ENCODE measurements at regions not wholly inside any gene's neighbourhood (a gene's known extent, or its start where the extent isn't known, plus 50 kb on each side); places are given as distances from the start of the nearest gene placed in this dataset.

GRCh38 chr6:139706912-139707311 is 332.5 kb upstream of the CITED2 start:
- Mint-ChIP-seq H3K36me3 (no peaks in the 10 kb centered on the region), H3K27me3 (peaks cover 1 to 2% of the 10 kb centered on the region in 2 donors), H3K27ac (no peak overlapping the region), H3K9me3 (peaks cover 0 to 3% (median 0%) of the 10 kb centered on the region in 3 donors), H3K4me1 (no peaks in the 10 kb centered on the region), H3K4me3 (no peak overlapping the region)
- H3K27me3 ChIP-seq (replicated peaks in 1 of 2; ENCODE audit: control insufficient read depth in 2 of 2, extremely low read depth in 1 of 2, insufficient read depth in 2 of 2, low read length in 1 of 2) = no peaks in the 10 kb centered on the region
- no CpG with 5 or more reads among the region's 3 CpGs for WGBS (ENCODE audit: insufficient coverage)
- DNase-seq (no peak), ATAC-seq (replicated peaks in 1 of 4) (no peak)
- H3K4me3 ChIP-seq (ENCODE audit: control insufficient read depth in 1 of 2, extremely low read depth in 1 of 2, low read length in 1 of 2) = no peak overlapping the region
- H3K27ac ChIP-seq (ENCODE audit: low read length) = no peak overlapping the region
- ChIA-PET POLR2A (no interaction called here), CTCF (no interaction called here)
- H3K36me3 ChIP-seq (ENCODE audit: control insufficient read depth in 2 of 2, extremely low read depth in 1 of 2, insufficient read depth in 1 of 2, low read length in 1 of 2) = no peaks in the 10 kb centered on the region
- no peaks in the 10 kb centered on the region for H3K4me1 ChIP-seq (ENCODE audit: control insufficient read depth in 1 of 2, extremely low read depth in 1 of 2, insufficient read depth in 2 of 2, low read length in 2 of 2)
- H3K9me3 ChIP-seq = no peaks in the 10 kb centered on the region

DNA sequence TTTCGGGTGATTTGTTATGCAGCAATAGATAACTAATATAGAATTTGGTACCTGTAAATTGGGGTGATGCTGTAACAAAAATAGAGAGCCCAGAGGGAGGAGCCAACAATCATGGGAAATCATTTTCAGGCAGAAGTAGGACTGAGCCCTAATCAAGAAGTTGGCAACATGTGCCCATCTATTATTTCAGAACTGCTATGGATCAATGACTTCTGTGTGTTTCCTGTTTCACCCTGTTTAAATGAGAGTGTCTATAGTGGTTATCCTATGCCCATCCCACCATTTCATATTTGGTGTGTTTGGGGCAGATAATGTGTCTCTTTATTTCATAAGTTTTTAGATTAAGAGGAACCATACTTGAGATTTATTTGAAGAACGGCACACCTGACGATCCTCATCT is 330.8 kb upstream of the CITED2 start:
- H3K4me3 Mint-ChIP-seq = no peak overlapping the region
- no peaks in the 10 kb centered on the region for H3K4me1 ChIP-seq (ENCODE audit: control insufficient read depth in 1 of 2, extremely low read depth in 1 of 2, insufficient read depth in 2 of 2, low read length in 2 of 2)
- no peak overlapping the region for H3K27ac Mint-ChIP-seq
- DNase-seq (no peak), ATAC-seq (replicated peaks in 1 of 4) (no peak)
- no CpG with 5 or more reads among the region's 3 CpGs for WGBS (ENCODE audit: insufficient coverage)
- no peaks in the 10 kb centered on the region for H3K4me1 Mint-ChIP-seq
- no peaks in the 10 kb centered on the region for H3K36me3 ChIP-seq (ENCODE audit: control insufficient read depth in 2 of 2, extremely low read depth in 1 of 2, insufficient read depth in 1 of 2, low read length in 1 of 2)
- peaks cover 0 to 3% (median 0%) of the 10 kb centered on the region in 3 donors for H3K9me3 Mint-ChIP-seq
- no peaks in the 10 kb centered on the region for H3K36me3 Mint-ChIP-seq
- POLR2A ChIA-PET = no interaction called here
- H3K4me3 ChIP-seq (ENCODE audit: control insufficient read depth in 1 of 2, extremely low read depth in 1 of 2, low read length in 1 of 2) = no peak overlapping the region
- no peaks in the 10 kb centered on the region for H3K27me3 Mint-ChIP-seq
- no peak overlapping the region for H3K27ac ChIP-seq (ENCODE audit: low read length)
- CTCF ChIA-PET = no interaction called here
- H3K9me3 ChIP-seq = no peaks in the 10 kb centered on the region
- H3K27me3 ChIP-seq (replicated peaks in 1 of 2; ENCODE audit: control insufficient read depth in 2 of 2, extremely low read depth in 1 of 2, insufficient read depth in 2 of 2, low read length in 1 of 2) = no peaks in the 10 kb centered on the region

GRCh38 chr6:139703780-139704179 is 329.3 kb upstream of the CITED2 start:
- Mint-ChIP-seq H3K36me3 (no peaks in the 10 kb centered on the region), H3K27ac (no peak overlapping the region), H3K9me3 (peaks cover 0 to 3% (median 0%) of the 10 kb centered on the region in 3 donors), H3K4me3 (no peak overlapping the region), H3K27me3 (no peaks in the 10 kb centered on the region), H3K4me1 (no peaks in the 10 kb centered on the region)
- CTCF ChIA-PET = interaction anchor here in 1 of 2 donors (0.5 kb wide), 1 partner anchor 80 kb away, joined by 3 read pairs; no protein-coding TSS in a partner anchor
- no peaks in the 10 kb centered on the region for H3K9me3 ChIP-seq
- WGBS (ENCODE audit: insufficient coverage) = 88% methylated on average over 1 of the region's 1 CpG
- DNase-seq (no peak), ATAC-seq (replicated peaks in 1 of 4) (no peak)
- H3K27ac ChIP-seq (ENCODE audit: low read length) = no peak overlapping the region
- H3K4me3 ChIP-seq (ENCODE audit: control insufficient read depth in 1 of 2, extremely low read depth in 1 of 2, low read length in 1 of 2) = no peak overlapping the region
- POLR2A ChIA-PET = no interaction called here
- no peaks in the 10 kb centered on the region for H3K36me3 ChIP-seq (ENCODE audit: control insufficient read depth in 2 of 2, extremely low read depth in 1 of 2, insufficient read depth in 1 of 2, low read length in 1 of 2)
- H3K27me3 ChIP-seq (replicated peaks in 1 of 2; ENCODE audit: control insufficient read depth in 2 of 2, extremely low read depth in 1 of 2, insufficient read depth in 2 of 2, low read length in 1 of 2) = no peaks in the 10 kb centered on the region
- H3K4me1 ChIP-seq (ENCODE audit: control insufficient read depth in 1 of 2, extremely low read depth in 1 of 2, insufficient read depth in 2 of 2, low read length in 2 of 2) = no peaks in the 10 kb centered on the region

DNA sequence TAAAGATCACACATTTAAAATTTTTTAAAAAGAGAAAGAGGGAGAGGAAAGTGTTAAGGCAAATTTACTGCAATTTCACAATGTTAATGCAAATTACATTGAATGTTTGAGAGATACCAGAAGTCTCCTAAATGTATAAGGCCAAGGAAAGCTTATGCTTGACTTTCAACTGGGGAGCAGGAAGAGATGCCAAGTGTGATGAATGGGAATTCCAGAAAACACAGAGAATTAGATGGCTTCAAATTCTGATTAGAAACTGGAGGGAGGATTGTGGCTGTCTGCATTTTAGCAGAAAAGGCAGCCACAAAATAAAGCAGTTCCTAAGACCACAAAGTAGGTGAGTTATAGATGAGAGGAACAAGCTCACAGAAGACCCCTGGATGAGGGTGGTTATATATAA is 328.3 kb upstream of the CITED2 start:
- Histone ChIP-seq H3K4me1 (ENCODE audit: control insufficient read depth in 1 of 2, extremely low read depth in 1 of 2, insufficient read depth in 2 of 2, low read length in 2 of 2) (no peaks in the 10 kb centered on the region), H3K27ac (ENCODE audit: low read length) (no peak overlapping the region), H3K9me3 (no peaks in the 10 kb centered on the region), H3K4me3 (ENCODE audit: control insufficient read depth in 1 of 2, extremely low read depth in 1 of 2, low read length in 1 of 2) (no peak overlapping the region), H3K27me3 (replicated peaks in 1 of 2; ENCODE audit: control insufficient read depth in 2 of 2, extremely low read depth in 1 of 2, insufficient read depth in 2 of 2, low read length in 1 of 2) (no peaks in the 10 kb centered on the region), H3K36me3 (ENCODE audit: control insufficient read depth in 2 of 2, extremely low read depth in 1 of 2, insufficient read depth in 1 of 2, low read length in 1 of 2) (no peaks in the 10 kb centered on the region)
- CTCF ChIA-PET = no interaction called here
- ATAC-seq (replicated peaks in 1 of 4) (no peak), DNase-seq (no peak)
- no peaks in the 10 kb centered on the region for H3K4me1 Mint-ChIP-seq
- H3K27ac Mint-ChIP-seq = no peak overlapping the region
- H3K27me3 Mint-ChIP-seq = no peaks in the 10 kb centered on the region
- H3K36me3 Mint-ChIP-seq = no peaks in the 10 kb centered on the region
- POLR2A ChIA-PET = no interaction called here
- no peak overlapping the region for H3K4me3 Mint-ChIP-seq
- peaks cover 0 to 3% (median 0%) of the 10 kb centered on the region in 3 donors for H3K9me3 Mint-ChIP-seq

DNA sequence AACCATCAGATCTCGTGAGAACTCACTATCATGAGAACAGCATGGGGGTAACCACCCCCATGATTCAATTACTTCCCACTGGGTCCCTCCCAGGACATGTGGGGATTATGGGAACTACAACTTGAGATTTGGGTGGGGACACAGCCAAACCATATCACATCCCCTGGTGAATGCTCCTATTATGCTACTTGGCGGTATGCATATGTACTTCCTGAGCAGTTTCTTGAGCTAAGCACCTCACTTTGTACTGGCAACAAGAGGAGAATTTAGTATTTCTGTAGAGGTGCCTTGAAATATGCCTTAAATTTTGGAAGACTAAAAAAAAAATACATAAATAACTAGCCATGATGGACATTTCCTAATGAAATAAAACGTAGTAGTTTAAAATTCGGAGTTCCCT is 327.2 kb upstream of the CITED2 start:
- no peaks in the 10 kb centered on the region for H3K4me1 Mint-ChIP-seq
- no peak overlapping the region for H3K27ac Mint-ChIP-seq
- ATAC-seq (replicated peaks in 1 of 4) (no peak), DNase-seq (no peak)
- Histone ChIP-seq H3K9me3 (no peaks in the 10 kb centered on the region), H3K27ac (ENCODE audit: low read length) (no peak overlapping the region), H3K36me3 (ENCODE audit: control insufficient read depth in 2 of 2, extremely low read depth in 1 of 2, insufficient read depth in 1 of 2, low read length in 1 of 2) (no peaks in the 10 kb centered on the region), H3K4me1 (ENCODE audit: control insufficient read depth in 1 of 2, extremely low read depth in 1 of 2, insufficient read depth in 2 of 2, low read length in 2 of 2) (no peaks in the 10 kb centered on the region), H3K4me3 (ENCODE audit: control insufficient read depth in 1 of 2, extremely low read depth in 1 of 2, low read length in 1 of 2) (no peak overlapping the region), H3K27me3 (replicated peaks in 1 of 2; ENCODE audit: control insufficient read depth in 2 of 2, extremely low read depth in 1 of 2, insufficient read depth in 2 of 2, low read length in 1 of 2) (no peaks in the 10 kb centered on the region)
- POLR2A ChIA-PET = no interaction called here
- no peak overlapping the region for H3K4me3 Mint-ChIP-seq
- CTCF ChIA-PET = no interaction called here
- no peaks in the 10 kb centered on the region for H3K27me3 Mint-ChIP-seq
- H3K9me3 Mint-ChIP-seq = peaks cover 0 to 3% (median 0%) of the 10 kb centered on the region in 3 donors
- no peaks in the 10 kb centered on the region for H3K36me3 Mint-ChIP-seq
- WGBS (ENCODE audit: insufficient coverage) = no CpG with 5 or more reads among the region's 4 CpGs

DNA sequence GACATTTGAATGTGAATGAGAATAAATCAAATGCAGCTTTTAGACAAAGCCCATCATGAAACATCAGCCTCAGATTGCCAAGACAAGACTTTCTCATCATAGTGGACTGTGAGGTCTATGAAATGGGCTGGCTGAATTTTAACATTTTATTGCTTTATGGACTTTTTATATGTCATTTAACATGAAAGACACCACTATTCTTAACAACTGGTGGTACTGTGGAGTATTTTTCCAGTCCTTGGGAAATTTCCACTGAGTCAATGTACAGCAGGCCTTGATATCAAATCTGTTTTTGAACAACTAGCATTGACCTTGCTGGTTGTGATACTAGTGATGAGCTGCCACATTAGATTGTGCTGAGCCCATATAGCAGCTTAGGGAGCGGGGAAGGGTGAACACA is 326.6 kb upstream of the CITED2 start:
- DNase-seq (no peak), ATAC-seq (replicated peaks in 1 of 4) (no peak)
- Mint-ChIP-seq H3K27ac (no peak overlapping the region), H3K36me3 (no peaks in the 10 kb centered on the region), H3K4me3 (no peak overlapping the region), H3K27me3 (no peaks in the 10 kb centered on the region), H3K9me3 (peaks cover 0 to 3% (median 0%) of the 10 kb centered on the region in 3 donors), H3K4me1 (no peaks in the 10 kb centered on the region)
- ChIA-PET POLR2A (no interaction called here), CTCF (no interaction called here)
- Histone ChIP-seq H3K4me3 (ENCODE audit: control insufficient read depth in 1 of 2, extremely low read depth in 1 of 2, low read length in 1 of 2) (no peak overlapping the region), H3K36me3 (ENCODE audit: control insufficient read depth in 2 of 2, extremely low read depth in 1 of 2, insufficient read depth in 1 of 2, low read length in 1 of 2) (no peaks in the 10 kb centered on the region), H3K9me3 (no peaks in the 10 kb centered on the region), H3K27me3 (replicated peaks in 1 of 2; ENCODE audit: control insufficient read depth in 2 of 2, extremely low read depth in 1 of 2, insufficient read depth in 2 of 2, low read length in 1 of 2) (no peaks in the 10 kb centered on the region), H3K4me1 (ENCODE audit: control insufficient read depth in 1 of 2, extremely low read depth in 1 of 2, insufficient read depth in 2 of 2, low read length in 2 of 2) (no peaks in the 10 kb centered on the region), H3K27ac (ENCODE audit: low read length) (no peak overlapping the region)
- no CpG with 5 or more reads among the region's 1 CpG for WGBS (ENCODE audit: insufficient coverage)

DNA sequence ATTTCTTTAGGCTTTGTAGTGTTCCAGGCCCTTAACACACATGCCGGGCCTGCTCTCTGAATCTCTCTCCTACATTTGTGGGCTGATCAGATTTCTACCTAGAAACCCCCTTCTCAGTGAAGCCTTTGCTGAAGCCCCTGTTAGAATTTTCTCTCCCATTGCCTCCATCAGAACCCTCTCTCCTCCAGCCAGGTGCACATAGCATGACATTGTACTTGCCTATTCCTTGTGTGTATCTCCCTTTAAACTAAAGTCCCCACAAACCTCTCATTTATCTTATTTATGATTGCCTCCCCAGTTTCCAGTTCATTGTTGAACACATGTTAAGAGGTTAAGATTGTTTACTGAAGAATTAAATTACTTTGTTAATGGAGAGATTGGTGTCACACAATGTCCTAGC is 325.5 kb upstream of the CITED2 start:
- no peaks in the 10 kb centered on the region for H3K4me1 ChIP-seq (ENCODE audit: control insufficient read depth in 1 of 2, extremely low read depth in 1 of 2, insufficient read depth in 2 of 2, low read length in 2 of 2)
- no peak for DNase-seq
- ChIA-PET POLR2A (no interaction called here), CTCF (interaction anchor here in 1 of 2 donors (0.7 kb wide), 1 partner anchor 14 kb away, joined by 6 read pairs; no protein-coding TSS in a partner anchor)
- no peak overlapping the region for H3K4me3 ChIP-seq (ENCODE audit: control insufficient read depth in 1 of 2, extremely low read depth in 1 of 2, low read length in 1 of 2)
- H3K36me3 Mint-ChIP-seq = no peaks in the 10 kb centered on the region
- peaks cover 0 to 6% of the 10 kb centered on the region in 2 donors for H3K27me3 Mint-ChIP-seq
- no peak overlapping the region for H3K4me3 Mint-ChIP-seq
- no peak overlapping the region for H3K27ac ChIP-seq (ENCODE audit: low read length)
- no peak overlapping the region for H3K27ac Mint-ChIP-seq
- H3K4me1 Mint-ChIP-seq = no peaks in the 10 kb centered on the region
- 100% methylated on average over 1 of the region's 1 CpG for WGBS (ENCODE audit: insufficient coverage)
- no peaks in the 10 kb centered on the region for H3K36me3 ChIP-seq (ENCODE audit: control insufficient read depth in 2 of 2, extremely low read depth in 1 of 2, insufficient read depth in 1 of 2, low read length in 1 of 2)
- no peaks in the 10 kb centered on the region for H3K9me3 ChIP-seq
- ATAC-seq (replicated peaks in 1 of 4) = no peak
- H3K9me3 Mint-ChIP-seq = peaks cover 0 to 3% (median 0%) of the 10 kb centered on the region in 3 donors
- no peaks in the 10 kb centered on the region for H3K27me3 ChIP-seq (replicated peaks in 1 of 2; ENCODE audit: control insufficient read depth in 2 of 2, extremely low read depth in 1 of 2, insufficient read depth in 2 of 2, low read length in 1 of 2)

Data from T-cell (primary cell).